PC-9 (cell line): ENCODE measurements at regions not wholly inside any gene's neighbourhood (a gene's known extent, or its start where the extent isn't known, plus 50 kb on each side); places are given as distances from the start of the nearest gene placed in this dataset.

ENCODE experiments used
- BruUV-seq: library from RNA; stranded (reverse); fragments of 400-500 nt; replicated peaks from 2 replicates; lab custom pipeline; 2021; lab: Mats Ljungman, UMichigan
- CTCF ChIA-PET: fragments of 300-600 bp; sonication (Branson Sonifier 250); formaldehyde crosslinking; loops from one replicate; lab custom pipeline; 2022; ENCODE audit warnings: antibody characterized with exemption; lab: Charles Lee
- POLR2A ChIA-PET: fragments of 300-600 bp; sonication (Branson Sonifier 250); formaldehyde crosslinking; loops from one replicate; lab custom pipeline; 2022; ENCODE audit warnings: antibody characterized with exemption; ENCODE audit not compliant: unreplicated experiment; lab: Charles Lee
- DNase-seq, 2 experiments: peaks; one replicate each; pipeline versions ENCODE4 v3.0.0 to v3.0.0-alpha.2; 2015 to 2022; ENCODE audit warnings: mixed read lengths in 1 of 2
- H2AFZ ChIP-seq: fragments of 200-600 bp; sonication (generic); 2 replicates; pipeline ENCODE4 v1.8.1; 2017; ENCODE audit warnings: antibody characterized with exemption
- H3F3A ChIP-seq: fragments of 200-600 bp; sonication (generic); 2 replicates; pipeline ENCODE4 v1.8.1; 2017; ENCODE audit warnings: antibody characterized with exemption, mild to moderate bottlenecking, low read depth; ENCODE audit not compliant: insufficient read depth
- H3K27ac ChIP-seq: fragments of 200-600 bp; sonication (generic); 2 replicates; pipeline ENCODE4 v1.6.1; 2016; ENCODE audit warnings: mixed run types
- H3K27me3 ChIP-seq: fragments of 200-600 bp; sonication (generic); 2 replicates; pipeline ENCODE4 v1.6.1; 2016; ENCODE audit warnings: low read depth, mixed run types; ENCODE audit not compliant: insufficient read depth
- H3K36me3 ChIP-seq: fragments of 200-600 bp; sonication (generic); 2 replicates; pipeline ENCODE4 v1.6.1; 2016; ENCODE audit warnings: low read depth, mixed run types
- H3K4me1 ChIP-seq: fragments of 200-600 bp; sonication (generic); replicated peaks from 2 replicates; pipeline ENCODE4 v1.6.1; 2016; ENCODE audit warnings: mixed run types; ENCODE audit not compliant: insufficient read depth
- H3K4me2 ChIP-seq: fragments of 200-600 bp; sonication (generic); 2 replicates; pipeline ENCODE4 v1.6.1; 2017; ENCODE audit warnings: mixed run types
- H3K4me3 ChIP-seq: fragments of 200-600 bp; sonication (generic); 2 replicates; pipeline ENCODE4 v1.6.1; 2016; ENCODE audit warnings: mixed run types
- H3K79me2 ChIP-seq: fragments of 200-600 bp; sonication (generic); 2 replicates; pipeline ENCODE4 v1.6.1; 2017; ENCODE audit warnings: low read depth, mixed run types
- H3K9me2 ChIP-seq: fragments of 200-600 bp; sonication (generic); 2 replicates; pipeline ENCODE4 v1.8.1; 2017; ENCODE audit warnings: mild to moderate bottlenecking; ENCODE audit not compliant: insufficient read depth
- H3K9me3 ChIP-seq: fragments of 200-600 bp; sonication (generic); 2 replicates; pipeline ENCODE4 v1.8.1; 2016; ENCODE audit warnings: low read depth; ENCODE audit not compliant: insufficient read depth
- H4K20me1 ChIP-seq: fragments of 200-600 bp; sonication (generic); 2 replicates; pipeline ENCODE4 v1.8.1; 2017; ENCODE audit not compliant: insufficient read depth
- CTCF ChIP-seq: fragments of 200-600 bp; sonication (generic); conservative IDR thresholded peaks from 2 replicates; pipeline ENCODE4 v1.6.1; 2017; ENCODE audit warnings: mixed run types, antibody characterized with exemption, mild to moderate bottlenecking, moderate library complexity
- EZH2 ChIP-seq: fragments of 200-600 bp; sonication (generic); IDR thresholded peaks from 2 replicates; pipeline ENCODE4 v1.8.0; 2017; ENCODE audit warnings: antibody characterized with exemption, low read depth
- intact Hi-C: fragments of 100-400 bp; cut with micrococcal nuclease; formaldehyde crosslinking; loops from one replicate; pipeline ENCODE4 v1.10.0; 2022; ENCODE audit not compliant: unreplicated experiment

GRCh38 chr2:160955578-160955977, 204.7 kb upstream of the TANK start:
- H3K27ac ChIP-seq = no peak overlapping the region
- no peak for TF ChIP-seq CTCF
- no peak for TF ChIP-seq EZH2
- no peak overlapping the region for H3K4me3 ChIP-seq
- DNase-seq = no peak
- ChIA-PET CTCF (no interaction called here), POLR2A (no interaction called here)
- H3K79me2 ChIP-seq = no peaks in the 10 kb centered on the region
- no peaks in the 10 kb centered on the region for H3K27me3 ChIP-seq
- intact Hi-C loops = no loop called here
- H3F3A ChIP-seq = no peaks in the 10 kb centered on the region
- no peaks in the 10 kb centered on the region for H3K9me3 ChIP-seq
- BruUV-seq = no TSS peak
- no peaks in the 10 kb centered on the region for H3K9me2 ChIP-seq
- no peak overlapping the region for H2AFZ ChIP-seq
- no peaks in the 10 kb centered on the region for H3K36me3 ChIP-seq
- no peak overlapping the region for H3K4me2 ChIP-seq
- no peaks in the 10 kb centered on the region for H3K4me1 ChIP-seq
- H4K20me1 ChIP-seq = no peaks in the 10 kb centered on the region

GRCh38 chr2:160956243-160956802, 203.9 kb upstream of the TANK start:
- no peak overlapping the region for H2AFZ ChIP-seq
- ChIA-PET POLR2A (no interaction called here), CTCF (no interaction called here)
- H4K20me1 ChIP-seq = no peaks in the 10 kb centered on the region
- H3K9me2 ChIP-seq = no peaks in the 10 kb centered on the region
- H3K27me3 ChIP-seq = no peaks in the 10 kb centered on the region
- no peaks in the 10 kb centered on the region for H3K79me2 ChIP-seq
- H3K4me3 ChIP-seq = no peak overlapping the region
- BruUV-seq = no TSS peak
- no peaks in the 10 kb centered on the region for H3F3A ChIP-seq
- H3K4me1 ChIP-seq = no peaks in the 10 kb centered on the region
- H3K4me2 ChIP-seq = no peak overlapping the region
- no peak overlapping the region for H3K27ac ChIP-seq
- DNase-seq = no peak
- intact Hi-C loops = no loop called here
- no peaks in the 10 kb centered on the region for H3K9me3 ChIP-seq
- no peaks in the 10 kb centered on the region for H3K36me3 ChIP-seq
- TF ChIP-seq CTCF = no peak
- TF ChIP-seq EZH2 = no peak

GRCh38 chr2:160963957-160964356, 196.3 kb upstream of the TANK start:
- H3K9me2 ChIP-seq = no peaks in the 10 kb centered on the region
- no peaks in the 10 kb centered on the region for H3F3A ChIP-seq
- BruUV-seq = no TSS peak
- no peak overlapping the region for H3K4me2 ChIP-seq
- POLR2A ChIA-PET = interaction anchor here (0.7 kb wide), 1 partner anchor 357 kb away, joined by 3 read pairs; no protein-coding TSS in a partner anchor
- H3K4me3 ChIP-seq = no peak overlapping the region
- no peak for DNase-seq
- TF ChIP-seq EZH2 (no peak), CTCF (no peak)
- CTCF ChIA-PET = no interaction called here
- H2AFZ ChIP-seq = no peak overlapping the region
- H3K4me1 ChIP-seq = no peaks in the 10 kb centered on the region
- intact Hi-C loops = loop anchor here (10.0 kb wide), 1 partner anchor 99 kb away; no protein-coding TSS in a partner anchor
- H3K36me3 ChIP-seq = no peaks in the 10 kb centered on the region
- H4K20me1 ChIP-seq = no peaks in the 10 kb centered on the region
- no peaks in the 10 kb centered on the region for H3K27me3 ChIP-seq
- H3K79me2 ChIP-seq = no peaks in the 10 kb centered on the region
- H3K9me3 ChIP-seq = no peaks in the 10 kb centered on the region
- no peak overlapping the region for H3K27ac ChIP-seq
